ENCODE measurements at regions not wholly inside any gene's neighbourhood (a gene's known extent, or its start where the extent isn't known, plus 50 kb on each side); places are given as distances from the start of the nearest gene placed in this dataset.

DNA sequence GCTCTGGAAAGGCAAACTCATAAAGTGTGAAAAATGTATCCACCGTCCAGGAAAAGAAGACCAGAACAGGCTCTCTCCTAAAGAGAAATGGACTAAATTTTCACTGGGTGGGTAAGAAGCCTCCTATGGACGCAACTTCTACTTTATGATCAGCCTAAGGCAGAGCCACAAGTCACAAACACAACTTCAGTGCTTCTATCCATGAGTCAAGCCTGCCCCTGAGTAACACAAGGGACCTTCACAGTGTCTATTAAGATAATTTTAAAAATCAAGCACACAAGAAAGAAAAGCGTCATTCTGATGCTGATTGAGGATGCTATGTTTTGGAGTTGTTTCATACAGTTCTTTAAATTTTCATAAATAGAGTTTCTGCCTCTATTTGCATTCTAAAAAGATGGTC lies 601.7 kb upstream of the ARID1B start:
- Mint-ChIP-seq H3K4me3 (no peak overlapping the region), H3K36me3 (no peaks in the 10 kb centered on the region), H3K4me1 (peaks cover 6 to 9% (median 8%) of the 10 kb centered on the region in 3 donors), H3K9me3 (peaks cover 0 to 7% (median 0%) of the 10 kb centered on the region in 7 donors), H3K27me3 (no peaks in the 10 kb centered on the region), H3K27ac (no peak overlapping the region)
- ATAC-seq (ENCODE audit: low read depth in 2 of 2) (no peak), DNase-seq (no peak)

DNA sequence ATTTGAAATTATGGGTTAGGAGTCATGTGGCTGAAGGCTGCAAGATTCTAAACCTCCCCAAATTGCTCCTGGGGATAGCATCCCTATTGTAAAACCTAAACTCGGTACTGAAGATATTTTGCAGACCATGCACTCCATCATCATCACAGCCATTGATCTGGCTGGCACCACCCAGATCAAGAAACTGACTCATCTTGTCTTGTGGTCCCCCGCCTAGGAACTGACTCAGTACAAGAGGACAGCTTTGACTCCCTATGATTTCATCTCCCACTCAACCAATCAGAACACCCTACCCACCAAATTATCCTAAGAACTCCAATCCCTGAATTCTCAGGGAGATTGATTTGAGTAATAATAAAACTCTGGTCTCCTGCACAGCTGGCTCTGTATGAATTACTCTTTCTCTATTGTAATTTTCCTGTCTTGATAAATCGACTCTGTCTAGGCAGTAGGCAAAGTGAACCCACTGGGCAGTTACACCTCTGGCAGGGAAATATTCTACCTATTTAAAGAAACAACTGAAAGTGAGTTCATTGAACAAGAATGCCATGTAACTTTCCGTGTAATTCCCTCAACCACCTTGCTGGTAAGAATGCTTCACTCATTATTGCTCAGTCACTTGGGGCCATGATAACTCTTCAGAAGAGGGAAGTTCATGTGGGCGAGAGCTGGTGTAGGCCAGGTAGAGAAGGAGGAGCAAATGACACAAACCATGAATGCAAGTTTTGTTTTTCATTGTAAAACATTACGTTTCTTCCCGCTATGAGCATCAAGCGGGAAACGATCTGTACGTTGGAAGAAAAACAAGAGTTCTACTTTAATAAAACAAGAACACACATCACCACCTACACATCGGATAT lies 602.9 kb upstream of the ARID1B start:
- Mint-ChIP-seq H3K4me3 (no peak overlapping the region), H3K27ac (no peak overlapping the region), H3K27me3 (no peaks in the 10 kb centered on the region), H3K9me3 (peaks cover 0 to 5% (median 0%) of the 10 kb centered on the region in 7 donors), H3K36me3 (no peaks in the 10 kb centered on the region), H3K4me1 (peaks cover 6 to 9% (median 8%) of the 10 kb centered on the region in 3 donors)
- no peak for DNase-seq
- no peak for ATAC-seq (ENCODE audit: low read depth in 2 of 2)

DNA sequence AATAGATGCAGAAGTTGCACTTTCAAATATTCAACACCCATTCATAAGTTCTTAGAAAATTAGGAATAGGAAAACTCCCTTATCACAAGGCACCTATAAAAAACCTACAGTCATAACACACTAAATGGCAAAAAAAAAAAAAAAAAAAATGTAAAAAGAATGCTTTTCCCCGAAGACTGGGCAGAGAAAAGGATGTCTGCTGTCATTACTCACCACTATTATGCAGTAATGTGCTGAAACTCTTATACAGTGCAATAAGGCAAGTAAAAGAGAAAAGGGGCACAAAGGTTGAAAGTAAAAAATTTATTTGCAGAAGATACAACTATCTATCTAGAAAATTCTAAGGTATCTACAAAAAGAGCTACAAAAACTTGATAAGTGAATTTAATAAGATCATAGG lies 607.8 kb upstream of the ARID1B start:
- H3K9me3 Mint-ChIP-seq: no peaks in the 10 kb centered on the region
- peak overlapping the region in 1 of 8 donors; percentile 10 for H3K4me3 Mint-ChIP-seq
- H3K27me3 Mint-ChIP-seq: no peaks in the 10 kb centered on the region
- DNase-seq (no peak), ATAC-seq (ENCODE audit: low read depth in 2 of 2) (no peak)
- no peak overlapping the region for H3K27ac Mint-ChIP-seq
- peaks cover 20 to 27% (median 20%) of the 10 kb centered on the region in 3 donors for H3K4me1 Mint-ChIP-seq
- H3K36me3 Mint-ChIP-seq: no peaks in the 10 kb centered on the region

DNA sequence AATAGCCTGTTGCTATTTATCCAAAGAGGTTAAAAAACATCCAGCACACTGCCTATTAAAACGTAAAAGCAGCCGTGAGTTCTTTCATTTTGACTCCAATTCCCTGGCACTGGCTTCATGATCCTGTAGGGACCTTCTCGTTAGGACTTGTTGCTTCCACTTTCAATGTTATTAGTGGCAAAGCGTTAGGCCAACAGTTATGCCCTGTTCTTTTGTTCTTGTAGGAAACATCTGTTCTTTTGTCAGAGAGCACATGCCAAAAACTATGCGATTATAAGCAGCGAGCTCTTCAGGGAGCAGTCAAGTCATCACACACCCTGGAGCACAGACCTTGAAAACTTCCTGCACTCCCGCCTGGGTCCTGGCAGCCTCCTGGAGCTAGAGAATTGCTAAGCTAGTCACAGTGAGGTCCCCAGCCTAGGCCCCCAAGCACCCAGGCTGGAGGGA lies 609.5 kb upstream of the ARID1B start:
- Mint-ChIP-seq H3K4me1 (peaks cover 27 to 37% (median 34%) of the 10 kb centered on the region in 3 donors), H3K4me3 (peak overlapping the region in 7 of 8 donors; percentile 13 to 86 (median 77)), H3K36me3 (no peaks in the 10 kb centered on the region), H3K9me3 (no peaks in the 10 kb centered on the region), H3K27me3 (no peaks in the 10 kb centered on the region), H3K27ac (peak overlapping the region in 5 of 6 donors; percentile 5 to 86 (median 85))
- ATAC-seq (ENCODE audit: low read depth in 2 of 2) (no peak), DNase-seq (no peak)

DNA sequence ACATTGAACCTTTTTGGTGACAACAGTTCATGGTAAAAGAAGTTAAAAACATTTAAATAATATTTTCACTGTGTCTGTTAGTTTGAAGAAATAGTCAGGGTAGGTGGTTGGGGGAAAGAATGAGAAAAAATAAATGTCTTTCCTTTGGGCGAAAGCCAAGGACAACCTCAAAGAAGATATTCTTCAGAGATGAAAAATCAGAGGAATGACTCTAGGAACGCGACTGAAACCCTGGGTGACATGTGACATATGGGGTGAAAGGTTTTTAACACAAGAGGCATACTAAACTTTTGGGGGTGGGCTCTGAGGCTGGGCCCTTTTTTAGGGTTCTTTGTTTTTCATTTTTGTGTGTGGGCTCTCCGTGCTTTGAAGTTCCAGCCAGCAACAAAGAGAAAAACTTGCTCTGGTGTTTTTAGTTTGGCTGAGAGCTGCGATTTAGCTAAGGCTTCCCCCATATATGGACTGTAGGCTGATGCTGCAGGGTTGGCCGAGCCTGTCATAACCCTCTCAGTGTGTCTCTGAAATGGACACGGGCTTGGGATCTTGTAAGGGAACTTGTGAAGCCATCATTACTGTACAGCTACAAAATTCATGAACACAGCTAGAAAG lies 610.1 kb upstream of the ARID1B start:
- no peaks in the 10 kb centered on the region for H3K27me3 Mint-ChIP-seq
- H3K4me3 Mint-ChIP-seq: peak overlapping the region in 7 of 8 donors; percentile 13 to 86 (median 77)
- peaks cover 30 to 43% (median 37%) of the 10 kb centered on the region in 3 donors for H3K4me1 Mint-ChIP-seq
- H3K9me3 Mint-ChIP-seq: peaks cover 0 to 2% (median 0%) of the 10 kb centered on the region in 7 donors
- peak overlapping the region in 5 of 6 donors; percentile 63 to 90 (median 85) for H3K27ac Mint-ChIP-seq
- H3K36me3 Mint-ChIP-seq: no peaks in the 10 kb centered on the region
- DNase-seq (no peak), ATAC-seq (ENCODE audit: low read depth in 2 of 2) (no peak)

DNA sequence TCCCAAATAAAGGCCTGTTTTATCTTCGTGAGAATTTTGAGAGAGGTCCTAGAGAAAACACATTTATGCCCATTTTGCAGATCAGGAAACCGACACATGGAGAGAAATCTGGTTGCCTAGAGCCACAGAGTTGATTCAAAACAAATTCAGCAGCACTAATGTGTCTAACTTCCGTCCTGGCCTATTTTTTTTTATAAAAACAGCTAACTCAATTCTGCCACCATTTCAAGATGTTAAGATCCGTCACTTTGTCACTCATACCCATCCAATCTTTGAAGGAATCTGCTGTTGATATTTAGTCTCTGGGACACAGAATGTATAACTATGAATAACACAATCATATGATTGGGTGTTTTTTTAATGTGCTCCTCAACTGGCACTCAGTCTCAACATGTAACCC lies 611.1 kb upstream of the ARID1B start:
- peak overlapping the region in 1 of 6 donors; percentile 63 for H3K27ac Mint-ChIP-seq
- peaks cover 31 to 50% (median 45%) of the 10 kb centered on the region in 3 donors for H3K4me1 Mint-ChIP-seq
- peaks cover 0 to 2% (median 0%) of the 10 kb centered on the region in 7 donors for H3K9me3 Mint-ChIP-seq
- no peak for ATAC-seq (ENCODE audit: low read depth in 2 of 2)
- no peak for DNase-seq
- H3K36me3 Mint-ChIP-seq: no peaks in the 10 kb centered on the region
- no peaks in the 10 kb centered on the region for H3K27me3 Mint-ChIP-seq
- H3K4me3 Mint-ChIP-seq: peak overlapping the region in 1 of 8 donors; percentile 44

DNA sequence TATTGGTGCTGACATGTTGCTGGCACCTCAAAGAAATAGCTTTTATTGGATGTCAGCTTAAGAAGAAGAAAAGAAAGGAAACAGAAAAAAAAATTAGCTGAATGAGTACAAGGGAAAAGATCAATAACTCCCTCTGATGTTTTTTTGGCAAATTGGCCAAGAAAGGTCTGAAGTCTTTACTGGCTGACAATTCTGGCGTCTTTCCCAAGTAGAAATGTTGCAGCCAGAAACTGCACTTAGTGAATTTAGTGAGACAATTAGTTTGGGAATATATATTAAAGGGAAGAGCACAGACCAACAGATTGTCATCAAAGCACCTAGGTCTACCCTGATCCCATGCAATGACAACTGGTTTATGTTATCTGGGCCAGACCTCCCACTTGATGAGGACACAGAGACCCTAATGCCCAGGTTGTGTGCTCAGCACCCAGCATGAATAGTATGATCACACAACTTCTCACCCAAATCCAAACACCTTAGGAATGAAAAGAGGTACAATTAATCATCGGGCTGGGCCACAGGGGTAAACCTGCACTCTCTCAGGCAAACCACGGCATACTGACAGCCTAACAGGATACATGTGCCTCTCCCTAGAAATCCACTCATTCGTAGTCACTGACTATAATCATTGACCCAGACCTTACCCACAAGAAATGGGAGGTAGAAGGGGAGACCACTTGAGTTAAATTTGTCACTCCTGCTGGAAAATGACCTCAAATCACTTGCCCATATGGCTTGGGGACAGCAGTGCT lies 612.3 kb upstream of the ARID1B start:
- DNase-seq: no peak

DNA sequence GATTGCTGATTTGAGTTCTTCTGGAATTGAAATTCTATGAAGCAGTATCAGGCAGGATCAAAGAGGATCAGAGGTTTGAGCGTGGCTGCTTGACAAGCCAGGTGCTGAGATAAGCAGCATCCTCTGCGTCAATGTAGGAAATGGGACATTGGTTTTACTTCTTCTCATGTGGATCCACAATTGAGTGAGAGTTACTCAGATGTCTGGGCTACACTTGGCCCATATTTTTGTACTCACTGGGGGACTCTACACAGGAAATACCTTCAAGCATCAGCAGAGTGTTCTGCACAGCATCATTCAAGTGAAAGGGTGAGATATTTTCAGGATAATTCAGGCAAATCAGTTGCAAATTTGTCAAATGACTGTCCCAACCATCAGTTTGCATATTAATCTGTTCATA lies 613.9 kb upstream of the ARID1B start:
- H3K27ac Mint-ChIP-seq: peak overlapping the region; percentile 84 to 99 (median 95)
- DNase-seq (peak; percentile 79), ATAC-seq (ENCODE audit: low read depth in 2 of 2) (peak; percentile 96)

More for the DNA sequence above, 612.3 kb upstream of the ARID1B start:
- H3K9me3 Mint-ChIP-seq: peaks cover 0 to 2% (median 0%) of the 10 kb centered on the region in 7 donors
- ATAC-seq (ENCODE audit: low read depth in 2 of 2): no peak
- no peaks in the 10 kb centered on the region for H3K36me3 Mint-ChIP-seq
- H3K27ac Mint-ChIP-seq: peak overlapping the region in 4 of 6 donors; percentile 24 to 88 (median 68)
- H3K4me1 Mint-ChIP-seq: peaks cover 31 to 54% (median 45%) of the 10 kb centered on the region in 3 donors
- H3K4me3 Mint-ChIP-seq: peak overlapping the region in 1 of 8 donors; percentile 65
- H3K27me3 Mint-ChIP-seq: no peaks in the 10 kb centered on the region

DNA sequence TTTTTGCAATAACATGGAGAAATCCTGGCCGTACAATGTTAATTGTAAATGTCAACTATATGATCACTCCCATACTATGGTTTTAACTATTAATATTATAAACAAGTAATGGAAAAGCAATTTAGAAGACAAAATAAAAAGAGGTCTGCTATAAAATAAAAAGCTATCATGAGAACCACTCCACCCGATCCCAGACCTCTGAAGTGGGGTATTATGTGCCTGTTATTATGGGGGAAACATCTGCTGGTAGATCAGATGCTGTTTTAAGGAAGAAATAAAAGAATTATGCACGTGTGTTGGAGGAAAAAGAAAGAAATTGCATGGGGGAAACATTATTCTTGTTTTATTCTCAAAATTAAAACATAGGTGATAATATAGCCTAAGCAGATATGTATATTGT lies 615.7 kb upstream of the ARID1B start:
- no peak for ATAC-seq (ENCODE audit: low read depth in 2 of 2)
- no peak for DNase-seq
- Mint-ChIP-seq H3K4me3 (no peak overlapping the region), H3K4me1 (peaks cover 21 to 41% (median 34%) of the 10 kb centered on the region in 3 donors), H3K9me3 (peaks cover 0 to 2% (median 0%) of the 10 kb centered on the region in 7 donors), H3K36me3 (no peaks in the 10 kb centered on the region), H3K27ac (peak overlapping the region; percentile 14 to 84 (median 62)), H3K27me3 (no peaks in the 10 kb centered on the region)

More for the DNA sequence above, 613.9 kb upstream of the ARID1B start:
- Mint-ChIP-seq H3K36me3 (no peaks in the 10 kb centered on the region), H3K9me3 (peaks cover 0 to 2% (median 0%) of the 10 kb centered on the region in 7 donors), H3K27me3 (no peaks in the 10 kb centered on the region), H3K4me3 (peak overlapping the region in 7 of 8 donors; percentile 23 to 69 (median 60)), H3K4me1 (peaks cover 31 to 53% (median 45%) of the 10 kb centered on the region in 3 donors)

DNA sequence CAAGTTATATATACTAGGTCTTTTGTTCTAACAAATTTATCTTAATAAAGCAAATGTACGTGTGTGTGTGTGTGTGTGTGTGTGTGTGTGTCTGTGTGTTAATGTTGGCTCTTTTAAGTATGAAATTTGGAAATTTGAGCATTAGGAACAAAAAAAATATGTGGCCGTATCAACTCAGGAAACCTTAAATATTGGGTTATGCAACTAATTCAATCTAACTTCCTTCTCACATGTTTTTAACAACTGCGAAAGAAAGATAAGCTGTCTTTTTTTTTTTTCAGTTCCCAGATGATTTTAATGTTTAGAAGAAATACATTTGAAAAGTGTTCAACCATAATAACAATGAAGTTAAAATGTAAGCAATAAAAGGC lies 616.4 kb upstream of the ARID1B start:
- H3K4me1 Mint-ChIP-seq: peaks cover 21 to 46% (median 32%) of the 10 kb centered on the region in 3 donors
- ATAC-seq (ENCODE audit: low read depth in 2 of 2): no peak
- no peaks in the 10 kb centered on the region for H3K27me3 Mint-ChIP-seq
- H3K4me3 Mint-ChIP-seq: peak overlapping the region in 1 of 8 donors; percentile 45
- peaks cover 0 to 2% (median 0%) of the 10 kb centered on the region in 7 donors for H3K9me3 Mint-ChIP-seq
- H3K27ac Mint-ChIP-seq: peak overlapping the region in 3 of 6 donors; percentile 35 to 84 (median 49)
- no peak for DNase-seq
- H3K36me3 Mint-ChIP-seq: no peaks in the 10 kb centered on the region

DNA sequence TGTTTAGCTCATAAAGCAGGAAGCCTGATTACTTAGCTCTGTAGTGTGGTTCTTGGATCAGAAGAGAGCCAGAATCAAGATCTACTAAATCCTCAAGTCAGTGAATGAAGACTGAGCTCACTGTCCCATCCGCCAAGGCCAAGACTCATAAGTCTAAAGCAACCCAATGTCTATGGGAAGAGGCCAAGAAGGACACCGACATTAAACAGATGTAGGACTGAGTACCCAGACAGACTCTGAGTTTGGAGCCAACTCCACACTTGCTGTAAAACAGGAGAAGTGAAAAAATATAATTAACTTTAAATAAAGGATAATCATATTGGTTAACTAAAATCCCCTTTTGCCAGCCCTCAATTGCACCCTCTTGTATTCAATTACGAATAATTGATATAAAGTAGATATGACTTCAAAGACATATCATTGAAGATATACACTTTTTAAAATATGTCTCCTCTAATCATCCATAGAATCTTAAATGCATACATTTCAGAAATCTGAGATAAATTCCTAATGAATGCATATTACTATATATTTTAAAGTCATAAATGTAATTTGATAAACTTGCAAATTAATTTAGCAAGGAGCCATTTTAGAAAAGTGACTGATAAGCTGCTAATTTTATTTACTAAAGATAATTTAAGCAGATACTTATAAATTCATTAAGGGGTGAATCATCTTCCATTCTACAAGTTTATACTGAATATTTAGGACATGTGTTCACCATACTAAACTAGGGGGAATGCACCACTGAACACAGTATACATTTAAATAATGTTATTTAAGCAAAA lies 617.0 kb upstream of the ARID1B start:
- ATAC-seq (ENCODE audit: low read depth in 2 of 2) (no peak), DNase-seq (no peak)
- Mint-ChIP-seq H3K27me3 (no peaks in the 10 kb centered on the region), H3K36me3 (no peaks in the 10 kb centered on the region), H3K4me1 (peaks cover 21 to 44% (median 32%) of the 10 kb centered on the region in 3 donors), H3K9me3 (peaks cover 0 to 2% (median 0%) of the 10 kb centered on the region in 7 donors), H3K4me3 (no peak overlapping the region), H3K27ac (peak overlapping the region in 1 of 6 donors; percentile 84)

DNA sequence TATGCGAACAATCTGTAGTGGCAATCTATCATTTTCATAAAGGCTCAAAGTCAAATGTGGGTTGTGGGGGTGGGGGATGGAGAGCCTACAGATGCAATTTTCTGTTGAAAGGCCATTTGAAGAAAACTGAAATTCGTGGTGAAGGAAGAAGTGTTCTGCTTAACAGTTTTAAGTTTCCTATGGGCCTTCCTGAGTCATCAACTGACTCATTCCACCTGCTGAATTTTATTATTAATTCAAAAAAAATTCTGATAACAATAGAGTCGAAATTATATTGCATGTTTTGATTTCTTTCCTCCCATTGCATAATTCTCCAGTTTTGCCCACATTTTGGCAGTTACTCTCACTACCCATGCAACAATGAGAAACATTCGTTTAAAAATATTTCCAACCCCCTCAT lies 622.3 kb upstream of the ARID1B start:
- Mint-ChIP-seq H3K9me3 (peaks cover 0 to 3% (median 0%) of the 10 kb centered on the region in 7 donors), H3K27ac (peak overlapping the region in 4 of 6 donors; percentile 31 to 92 (median 40))

More for the DNA sequence above, 622.3 kb upstream of the ARID1B start:
- Mint-ChIP-seq H3K4me1 (peaks cover 13 to 20% (median 14%) of the 10 kb centered on the region in 3 donors), H3K27me3 (no peaks in the 10 kb centered on the region), H3K36me3 (peaks cover 4 to 7% of the 10 kb centered on the region in 2 donors), H3K4me3 (no peak overlapping the region)
- ATAC-seq (ENCODE audit: low read depth in 2 of 2): no peak
- DNase-seq: no peak

Measured in naive B cell (primary cell).